ENCODE measurements at regions not wholly inside any gene's neighbourhood (a gene's known extent, or its start where the extent isn't known, plus 50 kb on each side); places are given as distances from the start of the nearest gene placed in this dataset.
A peak's percentile ranks its signal among the peaks of the same experiment; 100 is the strongest.

- Histone ChIP-seq H3K4me3 (replicated peaks in 1 of 3; ENCODE audit: insufficient read depth in 1 of 3, low read depth in 1 of 3, low read length in 3 of 3) (no peak overlapping the region), H3K9me3 (replicated peaks; ENCODE audit: control insufficient read depth, insufficient read depth, low read length) (no peaks in the 10 kb centered on the region), H3K27ac (ENCODE audit: insufficient read depth, low read depth, low read length) (no peak overlapping the region), H3K36me3 (ENCODE audit: control insufficient read depth in 2 of 2, extremely low read depth in 1 of 2, insufficient read depth in 2 of 2, low read length in 2 of 2) (no peaks in the 10 kb centered on the region), H3K4me1 (ENCODE audit: control insufficient read depth, extremely low read depth, insufficient read depth, low read length) (no peaks in the 10 kb centered on the region), H2AFZ (ENCODE audit: low read depth, low read length) (peak overlapping the region; percentile 26), H3K79me2 (ENCODE audit: control insufficient read depth, insufficient read depth, low read length) (no peaks in the 10 kb centered on the region), H3K9ac (replicated peaks; ENCODE audit: extremely low read depth, insufficient read depth, low read length) (no peak overlapping the region), H3K4me2 (ENCODE audit: insufficient read depth, low read length) (no peak overlapping the region), H3K27me3 (ENCODE audit: control insufficient read depth in 2 of 2, insufficient read depth in 2 of 2, low read length in 2 of 2) (no peaks in the 10 kb centered on the region), H4K20me1 (replicated peaks; ENCODE audit: control insufficient read depth, extremely low read depth, insufficient read depth, low read length) (no peaks in the 10 kb centered on the region), H3K9me1 (replicated peaks; ENCODE audit: control insufficient read depth, extremely low read depth, insufficient read depth, low read length) (no peaks in the 10 kb centered on the region)
- dilution Hi-C loops (cut with MboI; ENCODE audit: extremely low pct_ligation_motif_present, low sequenced_read_pairs) (no loop called here), intact Hi-C loops (cut with micrococcal nuclease) (no loop called here)
- BruUV-seq (replicated peaks), result no TSS peak
- FAIRE-seq, result no peak
- DNase-seq (ENCODE audit: low read depth, low spot score), result no peak
- POLR2A ChIA-PET, result no interaction called here
- CTCF ChIA-PET, result no interaction called here
- TF ChIP-seq POLR2A (IDR thresholded peaks at IDR 0.05; ENCODE audit: low read depth, low read length) (no peak), MAX (IDR thresholded peaks at IDR 0.05; ENCODE audit: insufficient read depth, insufficient read length) (no peak), GATA2 (IDR thresholded peaks at IDR 0.05; ENCODE audit: insufficient read depth, insufficient read length, low read depth, low read length) (no peak), EZH2 (IDR thresholded peaks at IDR 0.05; ENCODE audit: borderline replicate concordance, low read depth, low read length, severe bottlenecking) (no peak), MYC (IDR thresholded peaks at IDR 0.05; ENCODE audit: low read depth, low read length) (no peak), JUN (IDR thresholded peaks at IDR 0.05; ENCODE audit: borderline replicate concordance, insufficient read depth, insufficient read length, low read depth) (no peak), FOS (IDR thresholded peaks at IDR 0.05; ENCODE audit: borderline replicate concordance, insufficient read depth, low read length) (no peak), POLR2AphosphoS5 (IDR thresholded peaks at IDR 0.05; ENCODE audit: insufficient read depth, low read depth, low read length) (no peak)
Measured at GRCh38 chr4:133524369-133524768, 375.3 kb downstream of the PCDH10 start.

DNA sequence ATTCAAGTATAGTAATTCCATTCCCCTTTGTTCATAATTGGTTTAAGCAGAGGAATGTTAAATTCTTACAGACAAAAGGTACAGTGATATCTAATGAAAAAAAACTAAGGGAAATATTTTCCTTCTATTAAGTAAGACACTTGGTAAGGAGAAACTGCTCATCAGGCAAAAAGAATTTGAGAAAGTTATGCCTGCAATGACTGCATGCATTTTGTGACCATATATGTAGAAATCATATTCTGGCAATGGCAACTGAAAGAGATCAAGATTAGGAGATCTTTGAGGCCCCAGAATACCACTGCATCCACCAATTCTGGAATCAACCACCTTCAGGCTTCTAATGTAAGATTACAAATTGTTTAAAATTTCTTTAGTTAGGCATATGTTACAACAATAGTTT lies 364.8 kb downstream of the PCDH10 start:
- no peak for DNase-seq (ENCODE audit: low read depth, low spot score)
- CTCF ChIA-PET, result no interaction called here
- dilution Hi-C loops (cut with MboI; ENCODE audit: extremely low pct_ligation_motif_present, low sequenced_read_pairs), result no loop called here

More for the DNA sequence above, 364.8 kb downstream of the PCDH10 start:
- Histone ChIP-seq H3K9me3 (replicated peaks; ENCODE audit: control insufficient read depth, insufficient read depth, low read length) (no peaks in the 10 kb centered on the region), H3K4me3 (replicated peaks in 1 of 3; ENCODE audit: insufficient read depth in 1 of 3, low read depth in 1 of 3, low read length in 3 of 3) (no peak overlapping the region), H3K4me1 (ENCODE audit: control insufficient read depth, extremely low read depth, insufficient read depth, low read length) (no peaks in the 10 kb centered on the region), H4K20me1 (replicated peaks; ENCODE audit: control insufficient read depth, extremely low read depth, insufficient read depth, low read length) (no peaks in the 10 kb centered on the region), H2AFZ (ENCODE audit: low read depth, low read length) (no peak overlapping the region), H3K4me2 (ENCODE audit: insufficient read depth, low read length) (no peak overlapping the region), H3K27me3 (ENCODE audit: control insufficient read depth in 2 of 2, insufficient read depth in 2 of 2, low read length in 2 of 2) (no peaks in the 10 kb centered on the region), H3K36me3 (ENCODE audit: control insufficient read depth in 2 of 2, extremely low read depth in 1 of 2, insufficient read depth in 2 of 2, low read length in 2 of 2) (no peaks in the 10 kb centered on the region), H3K9me1 (replicated peaks; ENCODE audit: control insufficient read depth, extremely low read depth, insufficient read depth, low read length) (no peaks in the 10 kb centered on the region), H3K27ac (ENCODE audit: insufficient read depth, low read depth, low read length) (no peak overlapping the region), H3K79me2 (ENCODE audit: control insufficient read depth, insufficient read depth, low read length) (no peaks in the 10 kb centered on the region), H3K9ac (replicated peaks; ENCODE audit: extremely low read depth, insufficient read depth, low read length) (no peak overlapping the region)
- no TSS peak for BruUV-seq (replicated peaks)
- POLR2A ChIA-PET, result no interaction called here
- FAIRE-seq, result no peak
- no peak for TF ChIP-seq MAX (IDR thresholded peaks at IDR 0.05; ENCODE audit: insufficient read depth, insufficient read length)
- TF ChIP-seq CTCF (IDR thresholded peaks at IDR 0.05; ENCODE audit: extremely low read depth in 1 of 2, insufficient read depth in 1 of 2, low read depth in 1 of 2, low read length in 2 of 2), result no peak
- TF ChIP-seq MYC (IDR thresholded peaks at IDR 0.05; ENCODE audit: low read depth, low read length), result no peak
- TF ChIP-seq POLR2A (IDR thresholded peaks at IDR 0.05; ENCODE audit: low read depth, low read length), result no peak
- TF ChIP-seq POLR2AphosphoS5 (IDR thresholded peaks at IDR 0.05; ENCODE audit: insufficient read depth, low read depth, low read length), result no peak
- TF ChIP-seq EZH2 (IDR thresholded peaks at IDR 0.05; ENCODE audit: borderline replicate concordance, low read depth, low read length, severe bottlenecking), result no peak
- no peak for TF ChIP-seq JUN (IDR thresholded peaks at IDR 0.05; ENCODE audit: borderline replicate concordance, insufficient read depth, insufficient read length, low read depth)
- no peak for TF ChIP-seq GATA2 (IDR thresholded peaks at IDR 0.05; ENCODE audit: insufficient read depth, insufficient read length, low read depth, low read length)
- no peak for TF ChIP-seq FOS (IDR thresholded peaks at IDR 0.05; ENCODE audit: borderline replicate concordance, insufficient read depth, low read length)
- intact Hi-C loops (cut with micrococcal nuclease), result no loop called here
